ENCODE measurements at regions not wholly inside any gene's neighbourhood (a gene's known extent, or its start where the extent isn't known, plus 50 kb on each side); places are given as distances from the start of the nearest gene placed in this dataset.

DNA sequence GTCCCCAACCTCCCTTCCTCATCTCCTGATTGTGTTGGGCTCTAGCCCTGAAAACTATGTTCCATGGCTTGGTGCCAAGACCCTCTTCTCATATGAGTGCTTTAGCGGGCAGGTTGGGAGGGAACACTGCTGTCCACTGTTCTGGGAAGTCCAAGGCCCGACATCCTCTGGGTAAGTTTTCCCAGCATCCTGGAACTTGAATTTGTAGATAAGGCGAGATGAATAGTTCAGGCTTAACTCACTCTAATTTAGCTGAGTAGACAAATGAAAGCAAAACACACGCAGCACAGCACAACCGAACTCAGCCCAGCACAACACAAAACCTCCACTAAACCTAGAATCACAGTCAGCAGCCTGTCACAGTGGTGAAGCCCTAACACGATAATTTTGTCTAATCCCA, 95.3 kb upstream of the SLC28A3 start:
- Histone ChIP-seq H3K9me2 (replicated peaks; ENCODE audit: low read length) (no peaks in the 10 kb centered on the region), H3K27ac (ENCODE audit: low read length) (no peak overlapping the region), H3K4me1 (ENCODE audit: insufficient read depth, low read length) (no peaks in the 10 kb centered on the region), H2AFZ (ENCODE audit: low read length) (no peak overlapping the region), H4K20me1 (ENCODE audit: low read length) (no peaks in the 10 kb centered on the region), H3K27me3 (ENCODE audit: low read length) (no peaks in the 10 kb centered on the region), H3K36me3 (ENCODE audit: low read depth, low read length) (no peaks in the 10 kb centered on the region), H3K4me3 (ENCODE audit: low read length) (no peak overlapping the region), H3K4me2 (ENCODE audit: low read length) (no peak overlapping the region), H3F3A (ENCODE audit: low read length, unreplicated experiment) (no peaks in the 10 kb centered on the region), H3K79me2 (ENCODE audit: low read length) (no peaks in the 10 kb centered on the region), H3K9ac (ENCODE audit: low read length) (no peak overlapping the region), H3K9me3 (ENCODE audit: low read length) (no peaks in the 10 kb centered on the region)
- ChIA-PET CTCF (no interaction called here), POLR2A (ENCODE audit: unreplicated experiment) (no interaction called here)
- no peak for ATAC-seq
- no peak for DNase-seq
- TF ChIP-seq EZH2 (IDR thresholded peaks at IDR 0.05; ENCODE audit: low read length, unreplicated experiment) (no peak), CTCF (conservative IDR thresholded peaks at IDR 0.05; ENCODE audit: low read depth, low read length) (no peak), EZH2phosphoT487 (IDR thresholded peaks at IDR 0.05; ENCODE audit: borderline replicate concordance, low read length) (no peak)
- intact Hi-C loops (cut with micrococcal nuclease): no loop called here
- no TSS peak for BruUV-seq (replicated peaks)

DNA sequence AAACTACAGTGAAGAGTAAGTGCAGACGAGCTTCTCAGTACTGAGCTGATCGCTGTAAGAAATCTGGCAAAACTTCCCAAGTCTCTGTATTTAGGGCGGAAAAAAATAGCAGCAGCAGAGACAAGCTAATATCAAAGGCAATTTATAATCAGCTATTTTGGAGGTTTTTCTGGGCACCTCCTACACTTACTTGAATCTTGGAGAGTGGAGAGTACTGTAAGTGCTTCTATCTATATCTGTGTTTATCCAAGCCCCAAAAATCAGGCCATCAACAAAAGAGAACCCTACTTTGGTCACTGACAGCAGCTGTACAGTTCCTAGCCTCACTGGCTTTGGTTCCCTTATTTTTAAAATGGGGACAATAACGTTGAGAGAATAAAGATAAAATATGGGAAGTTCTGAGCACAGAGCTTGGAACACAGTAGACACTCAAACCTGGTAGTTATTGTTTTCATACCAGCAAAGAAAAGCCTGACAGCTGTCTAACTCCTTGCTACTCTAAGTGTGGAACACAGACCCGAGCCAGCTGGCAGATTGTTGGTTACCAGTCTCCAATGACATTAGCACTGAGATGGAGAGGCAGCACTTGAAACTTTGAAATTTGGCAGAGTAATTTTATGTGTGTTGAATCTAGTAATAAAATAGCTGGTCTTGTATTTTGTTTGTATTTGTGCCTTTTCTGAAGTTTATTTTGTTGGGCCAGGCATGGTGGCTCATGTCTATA, 96.0 kb upstream of the SLC28A3 start:
- Histone ChIP-seq H3K9ac (ENCODE audit: low read length) (no peak overlapping the region), H3K9me3 (ENCODE audit: low read length) (no peaks in the 10 kb centered on the region), H3K27me3 (ENCODE audit: low read length) (no peaks in the 10 kb centered on the region), H4K20me1 (ENCODE audit: low read length) (no peaks in the 10 kb centered on the region), H3K79me2 (ENCODE audit: low read length) (no peaks in the 10 kb centered on the region), H3F3A (ENCODE audit: low read length, unreplicated experiment) (no peaks in the 10 kb centered on the region), H3K4me2 (ENCODE audit: low read length) (no peak overlapping the region), H3K36me3 (ENCODE audit: low read depth, low read length) (no peaks in the 10 kb centered on the region), H3K4me3 (ENCODE audit: low read length) (no peak overlapping the region), H2AFZ (ENCODE audit: low read length) (no peak overlapping the region), H3K9me2 (replicated peaks; ENCODE audit: low read length) (no peaks in the 10 kb centered on the region), H3K4me1 (ENCODE audit: insufficient read depth, low read length) (no peaks in the 10 kb centered on the region), H3K27ac (ENCODE audit: low read length) (no peak overlapping the region)
- ChIA-PET CTCF (no interaction called here), POLR2A (ENCODE audit: unreplicated experiment) (no interaction called here)
- TF ChIP-seq CTCF (conservative IDR thresholded peaks at IDR 0.05; ENCODE audit: low read depth, low read length): no peak
- no peak for TF ChIP-seq EZH2 (IDR thresholded peaks at IDR 0.05; ENCODE audit: low read length, unreplicated experiment)
- TF ChIP-seq EZH2phosphoT487 (IDR thresholded peaks at IDR 0.05; ENCODE audit: borderline replicate concordance, low read length): no peak
- intact Hi-C loops (cut with micrococcal nuclease): no loop called here
- BruUV-seq (replicated peaks): no TSS peak
- ATAC-seq (no peak), DNase-seq (no peak)

- H3K27ac ChIP-seq (ENCODE audit: low read length): no peak overlapping the region
- no peaks in the 10 kb centered on the region for H3K9me3 ChIP-seq (ENCODE audit: low read length)
- no peak overlapping the region for H3K9ac ChIP-seq (ENCODE audit: low read length)
- DNase-seq: no peak
- H3K4me1 ChIP-seq (ENCODE audit: insufficient read depth, low read length): no peaks in the 10 kb centered on the region
- no peaks in the 10 kb centered on the region for H3K27me3 ChIP-seq (ENCODE audit: low read length)
- no TSS peak for BruUV-seq (replicated peaks)
- CTCF ChIA-PET: no interaction called here
- H3K9me2 ChIP-seq (replicated peaks; ENCODE audit: low read length): no peaks in the 10 kb centered on the region
- intact Hi-C loops (cut with micrococcal nuclease): no loop called here
- no peak overlapping the region for H3K4me2 ChIP-seq (ENCODE audit: low read length)
- no peak overlapping the region for H2AFZ ChIP-seq (ENCODE audit: low read length)
- no peak overlapping the region for H3K4me3 ChIP-seq (ENCODE audit: low read length)
- TF ChIP-seq EZH2 (IDR thresholded peaks at IDR 0.05; ENCODE audit: low read length, unreplicated experiment) (no peak), CTCF (conservative IDR thresholded peaks at IDR 0.05; ENCODE audit: low read depth, low read length) (no peak), EZH2phosphoT487 (IDR thresholded peaks at IDR 0.05; ENCODE audit: borderline replicate concordance, low read length) (no peak)
- no peaks in the 10 kb centered on the region for H3K79me2 ChIP-seq (ENCODE audit: low read length)
- H3K36me3 ChIP-seq (ENCODE audit: low read depth, low read length): no peaks in the 10 kb centered on the region
- ATAC-seq: no peak
- no peaks in the 10 kb centered on the region for H4K20me1 ChIP-seq (ENCODE audit: low read length)
- POLR2A ChIA-PET (ENCODE audit: unreplicated experiment): no interaction called here
- no peaks in the 10 kb centered on the region for H3F3A ChIP-seq (ENCODE audit: low read length, unreplicated experiment)
These were observed 97.8 kb upstream of the SLC28A3 start for GRCh38 chr9:84438391-84438790.
